ENCODE measurements at regions not wholly inside any gene's neighbourhood (a gene's known extent, or its start where the extent isn't known, plus 50 kb on each side); places are given as distances from the start of the nearest gene placed in this dataset.

DNA sequence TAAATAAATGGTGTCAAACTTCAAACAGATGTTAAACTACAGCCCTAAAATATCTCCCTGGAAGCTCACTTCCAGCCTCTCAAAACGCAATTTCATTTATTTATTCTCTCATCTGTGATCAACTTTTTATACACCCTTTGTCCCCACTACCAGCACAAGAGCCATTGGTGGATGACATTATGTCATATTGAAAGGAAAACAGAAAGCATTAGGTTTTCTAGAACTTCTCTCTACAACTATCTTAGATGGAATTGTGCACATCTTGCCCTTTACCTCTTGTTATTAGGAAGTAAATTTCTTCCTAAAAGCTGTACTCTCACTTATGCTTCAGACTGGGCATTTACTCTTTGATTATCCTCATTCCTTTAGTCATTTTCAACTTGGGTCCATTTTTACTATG lies 771.2 kb upstream of the GJE1 start:
- Histone ChIP-seq H4K8ac (ENCODE audit: low read length) (no peak overlapping the region), H3K18ac (ENCODE audit: low read depth in 1 of 2, low read length in 2 of 2) (no peak overlapping the region), H3K79me1 (replicated peaks; ENCODE audit: low read length, poor library complexity, severe bottlenecking) (no peaks in the 10 kb centered on the region), H4K91ac (ENCODE audit: low read length) (no peak overlapping the region), H3K27me3 (ENCODE audit: control insufficient read depth in 1 of 2, insufficient read depth in 1 of 2, low read length in 2 of 2) (no peaks in the 10 kb centered on the region), H3K4me3 (ENCODE audit: insufficient read depth in 1 of 2, low read depth in 1 of 2, low read length in 2 of 2) (no peak overlapping the region), H3K4ac (ENCODE audit: low read depth in 1 of 2, low read length in 2 of 2) (no peak overlapping the region), H3K27ac (ENCODE audit: low read length, poor library complexity, severe bottlenecking) (no peak overlapping the region), H2BK120ac (ENCODE audit: low read depth, low read length) (no peak overlapping the region), H2BK15ac (ENCODE audit: low read depth, poor library complexity, severe bottlenecking) (no peak overlapping the region), H2BK12ac (ENCODE audit: low read length in 2 of 2) (no peak overlapping the region), H3K9ac (ENCODE audit: low read length) (no peak overlapping the region), H3K14ac (ENCODE audit: low read length in 2 of 2) (no peak overlapping the region), H3K4me1 (ENCODE audit: control insufficient read depth, insufficient read depth, low read depth, low read length) (no peaks in the 10 kb centered on the region), H2AFZ (ENCODE audit: low read depth, low read length) (no peak overlapping the region), H3K36me3 (ENCODE audit: control insufficient read depth in 1 of 2, insufficient read depth in 2 of 2, low read depth in 1 of 2, low read length in 2 of 2) (no peaks in the 10 kb centered on the region), H2AK5ac (ENCODE audit: low read length, severe bottlenecking) (no peak overlapping the region), H2BK5ac (ENCODE audit: low read depth, low read length, poor library complexity, severe bottlenecking) (no peak overlapping the region), H3K9me3 (ENCODE audit: control insufficient read depth, low read length) (no peaks in the 10 kb centered on the region), H3K23ac (ENCODE audit: low read length in 2 of 2) (no peak overlapping the region), H3K4me2 (ENCODE audit: low read length, poor library complexity, severe bottlenecking) (no peak overlapping the region)
- no peak for DNase-seq
- no CpG with 5 or more reads among the region's 1 CpG for WGBS

GRCh38 chr6:141359953-141360352 lies 772.8 kb upstream of the GJE1 start:
- DNase-seq = peak; percentile 21
- H4K8ac ChIP-seq (ENCODE audit: low read length) = no peak overlapping the region
- H2BK12ac ChIP-seq (ENCODE audit: low read length in 2 of 2) = no peak overlapping the region
- no peak overlapping the region for H2BK120ac ChIP-seq (ENCODE audit: low read depth, low read length)
- H3K4me2 ChIP-seq (ENCODE audit: low read length, poor library complexity, severe bottlenecking) = no peak overlapping the region
- H2BK5ac ChIP-seq (ENCODE audit: low read depth, low read length, poor library complexity, severe bottlenecking) = no peak overlapping the region
- H3K4me1 ChIP-seq (ENCODE audit: control insufficient read depth, insufficient read depth, low read depth, low read length) = no peaks in the 10 kb centered on the region
- no peak overlapping the region for H3K4ac ChIP-seq (ENCODE audit: low read depth in 1 of 2, low read length in 2 of 2)
- H3K9me3 ChIP-seq (ENCODE audit: control insufficient read depth, low read length) = no peaks in the 10 kb centered on the region
- H3K27me3 ChIP-seq (ENCODE audit: control insufficient read depth in 1 of 2, insufficient read depth in 1 of 2, low read length in 2 of 2) = no peaks in the 10 kb centered on the region
- H3K27ac ChIP-seq (ENCODE audit: low read length, poor library complexity, severe bottlenecking) = no peak overlapping the region
- no peak overlapping the region for H3K14ac ChIP-seq (ENCODE audit: low read length in 2 of 2)
- H4K91ac ChIP-seq (ENCODE audit: low read length) = no peak overlapping the region
- WGBS = 93% methylated on average over 4 of the region's 5 CpGs
- H3K79me1 ChIP-seq (replicated peaks; ENCODE audit: low read length, poor library complexity, severe bottlenecking) = no peaks in the 10 kb centered on the region
- H3K36me3 ChIP-seq (ENCODE audit: control insufficient read depth in 1 of 2, insufficient read depth in 2 of 2, low read depth in 1 of 2, low read length in 2 of 2) = no peaks in the 10 kb centered on the region
- H2AFZ ChIP-seq (ENCODE audit: low read depth, low read length) = no peak overlapping the region
- peak overlapping the region; percentile 76 for H3K9ac ChIP-seq (ENCODE audit: low read length)
- no peak overlapping the region for H3K18ac ChIP-seq (ENCODE audit: low read depth in 1 of 2, low read length in 2 of 2)
- no peak overlapping the region for H2AK5ac ChIP-seq (ENCODE audit: low read length, severe bottlenecking)
- H3K4me3 ChIP-seq (ENCODE audit: insufficient read depth in 1 of 2, low read depth in 1 of 2, low read length in 2 of 2) = no peak overlapping the region
- no peak overlapping the region for H3K23ac ChIP-seq (ENCODE audit: low read length in 2 of 2)
- H2BK15ac ChIP-seq (ENCODE audit: low read depth, poor library complexity, severe bottlenecking) = no peak overlapping the region

DNA sequence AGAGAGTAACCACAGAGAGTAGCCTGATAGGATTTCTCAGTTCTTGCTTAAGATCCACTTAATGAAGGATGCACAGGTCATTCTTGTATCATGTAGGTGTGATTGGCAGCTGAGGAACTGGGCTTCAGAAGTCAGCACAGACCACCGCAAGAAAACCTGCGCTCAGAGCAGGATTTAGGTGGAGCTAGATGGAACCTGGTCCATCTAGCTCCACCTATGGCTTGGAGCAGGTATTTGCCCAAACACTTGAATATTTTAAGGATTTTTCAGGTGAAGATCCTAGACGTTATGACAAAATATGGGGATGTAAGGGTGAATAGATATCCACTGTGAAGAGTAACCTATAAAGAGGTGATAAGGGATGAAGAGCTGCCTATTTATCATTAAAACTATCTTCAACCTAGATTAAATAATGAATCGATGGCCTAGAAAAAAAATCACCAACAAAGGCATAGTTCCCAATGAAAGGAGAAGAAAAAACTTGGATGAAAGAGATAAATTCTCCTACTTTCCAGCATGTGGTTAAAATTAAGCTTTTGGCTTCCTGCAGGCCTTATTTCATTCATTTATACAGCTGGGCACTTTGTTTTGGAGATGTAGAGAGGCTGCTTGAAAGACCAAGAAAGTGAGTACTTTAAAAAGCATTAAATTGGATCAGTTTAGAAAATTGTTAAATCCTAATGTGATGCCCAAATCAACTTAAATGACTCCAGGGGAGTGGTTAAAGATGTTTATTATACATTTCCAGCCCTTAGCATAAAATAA lies 778.4 kb upstream of the GJE1 start:
- Histone ChIP-seq H3K18ac (ENCODE audit: low read depth in 1 of 2, low read length in 2 of 2) (no peak overlapping the region), H3K4ac (ENCODE audit: low read depth in 1 of 2, low read length in 2 of 2) (no peak overlapping the region), H3K27me3 (ENCODE audit: control insufficient read depth in 1 of 2, insufficient read depth in 1 of 2, low read length in 2 of 2) (no peaks in the 10 kb centered on the region), H3K23ac (ENCODE audit: low read length in 2 of 2) (no peak overlapping the region), H2BK15ac (ENCODE audit: low read depth, poor library complexity, severe bottlenecking) (no peak overlapping the region), H3K27ac (ENCODE audit: low read length, poor library complexity, severe bottlenecking) (no peak overlapping the region), H4K8ac (ENCODE audit: low read length) (no peak overlapping the region), H2AK5ac (ENCODE audit: low read length, severe bottlenecking) (no peak overlapping the region), H3K4me2 (ENCODE audit: low read length, poor library complexity, severe bottlenecking) (no peak overlapping the region), H3K4me1 (ENCODE audit: control insufficient read depth, insufficient read depth, low read depth, low read length) (no peaks in the 10 kb centered on the region), H2BK5ac (ENCODE audit: low read depth, low read length, poor library complexity, severe bottlenecking) (no peak overlapping the region), H3K4me3 (ENCODE audit: insufficient read depth in 1 of 2, low read depth in 1 of 2, low read length in 2 of 2) (no peak overlapping the region), H3K36me3 (ENCODE audit: control insufficient read depth in 1 of 2, insufficient read depth in 2 of 2, low read depth in 1 of 2, low read length in 2 of 2) (no peaks in the 10 kb centered on the region), H2BK120ac (ENCODE audit: low read depth, low read length) (no peak overlapping the region), H2BK12ac (ENCODE audit: low read length in 2 of 2) (no peak overlapping the region), H4K91ac (ENCODE audit: low read length) (no peak overlapping the region), H3K79me1 (replicated peaks; ENCODE audit: low read length, poor library complexity, severe bottlenecking) (no peaks in the 10 kb centered on the region), H3K9ac (ENCODE audit: low read length) (no peak overlapping the region), H3K14ac (ENCODE audit: low read length in 2 of 2) (no peak overlapping the region), H3K9me3 (ENCODE audit: control insufficient read depth, low read length) (no peaks in the 10 kb centered on the region), H2AFZ (ENCODE audit: low read depth, low read length) (no peak overlapping the region)
- WGBS = 89% methylated on average over 2 of the region's 4 CpGs
- no peak for DNase-seq

- Histone ChIP-seq H3K4me1 (ENCODE audit: control insufficient read depth, insufficient read depth, low read depth, low read length) (no peaks in the 10 kb centered on the region), H2BK5ac (ENCODE audit: low read depth, low read length, poor library complexity, severe bottlenecking) (no peak overlapping the region), H2BK12ac (ENCODE audit: low read length in 2 of 2) (no peak overlapping the region), H3K79me1 (replicated peaks; ENCODE audit: low read length, poor library complexity, severe bottlenecking) (no peaks in the 10 kb centered on the region), H2AK5ac (ENCODE audit: low read length, severe bottlenecking) (no peak overlapping the region), H3K4ac (ENCODE audit: low read depth in 1 of 2, low read length in 2 of 2) (no peak overlapping the region), H2AFZ (ENCODE audit: low read depth, low read length) (no peak overlapping the region), H3K4me2 (ENCODE audit: low read length, poor library complexity, severe bottlenecking) (no peak overlapping the region), H3K36me3 (ENCODE audit: control insufficient read depth in 1 of 2, insufficient read depth in 2 of 2, low read depth in 1 of 2, low read length in 2 of 2) (no peaks in the 10 kb centered on the region), H3K27ac (ENCODE audit: low read length, poor library complexity, severe bottlenecking) (no peak overlapping the region), H3K23ac (ENCODE audit: low read length in 2 of 2) (no peak overlapping the region), H2BK15ac (ENCODE audit: low read depth, poor library complexity, severe bottlenecking) (no peak overlapping the region), H3K9ac (ENCODE audit: low read length) (no peak overlapping the region), H2BK120ac (ENCODE audit: low read depth, low read length) (no peak overlapping the region), H4K8ac (ENCODE audit: low read length) (no peak overlapping the region), H3K4me3 (ENCODE audit: insufficient read depth in 1 of 2, low read depth in 1 of 2, low read length in 2 of 2) (no peak overlapping the region), H3K27me3 (ENCODE audit: control insufficient read depth in 1 of 2, insufficient read depth in 1 of 2, low read length in 2 of 2) (no peaks in the 10 kb centered on the region), H3K18ac (ENCODE audit: low read depth in 1 of 2, low read length in 2 of 2) (no peak overlapping the region), H3K9me3 (ENCODE audit: control insufficient read depth, low read length) (no peaks in the 10 kb centered on the region), H3K14ac (ENCODE audit: low read length in 2 of 2) (no peak overlapping the region), H4K91ac (ENCODE audit: low read length) (no peak overlapping the region)
- no CpG with 5 or more reads among the region's 1 CpG for WGBS
- no peak for DNase-seq
Measured at GRCh38 chr6:141351721-141352120, 781.0 kb upstream of the GJE1 start.
